ENCODE measurements at regions not wholly inside any gene's neighbourhood (a gene's known extent, or its start where the extent isn't known, plus 50 kb on each side); places are given as distances from the start of the nearest gene placed in this dataset.

GRCh38 chr10:131846240-131847101 is 54.3 kb upstream of the PPP2R2D start:
- peak; percentile 54 for DNase-seq

DNA sequence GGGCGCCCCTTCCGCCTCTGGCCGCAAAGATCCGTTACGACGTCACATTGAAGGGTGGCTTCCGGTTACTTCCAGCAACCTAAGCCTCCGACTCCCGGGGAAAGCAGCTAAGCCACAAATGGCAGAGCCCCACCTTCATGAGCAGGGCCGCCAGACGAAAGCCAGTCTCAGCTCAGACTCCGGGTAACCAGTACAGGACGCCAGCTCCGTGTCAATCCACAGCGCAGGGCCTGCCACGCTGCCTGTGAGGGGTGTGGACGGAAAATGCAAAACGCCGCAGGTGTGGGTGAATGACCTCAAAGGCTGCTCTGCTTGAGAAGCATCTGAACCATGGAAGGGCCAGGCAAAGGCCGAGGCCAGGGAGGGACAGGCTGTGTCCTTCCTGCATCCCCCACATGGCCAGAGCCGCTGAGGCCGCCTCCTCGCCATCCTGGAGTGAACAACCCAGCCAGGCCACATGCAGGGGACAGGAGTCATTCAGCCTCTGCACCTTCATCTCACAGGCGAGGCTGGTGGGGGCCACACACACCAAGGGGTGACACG is 53.5 kb upstream of the PPP2R2D start:
- DNase-seq = no peak

- DNase-seq = no peak
Measured at GRCh38 chr10:131848296-131848695, 52.5 kb upstream of the PPP2R2D start.

DNA sequence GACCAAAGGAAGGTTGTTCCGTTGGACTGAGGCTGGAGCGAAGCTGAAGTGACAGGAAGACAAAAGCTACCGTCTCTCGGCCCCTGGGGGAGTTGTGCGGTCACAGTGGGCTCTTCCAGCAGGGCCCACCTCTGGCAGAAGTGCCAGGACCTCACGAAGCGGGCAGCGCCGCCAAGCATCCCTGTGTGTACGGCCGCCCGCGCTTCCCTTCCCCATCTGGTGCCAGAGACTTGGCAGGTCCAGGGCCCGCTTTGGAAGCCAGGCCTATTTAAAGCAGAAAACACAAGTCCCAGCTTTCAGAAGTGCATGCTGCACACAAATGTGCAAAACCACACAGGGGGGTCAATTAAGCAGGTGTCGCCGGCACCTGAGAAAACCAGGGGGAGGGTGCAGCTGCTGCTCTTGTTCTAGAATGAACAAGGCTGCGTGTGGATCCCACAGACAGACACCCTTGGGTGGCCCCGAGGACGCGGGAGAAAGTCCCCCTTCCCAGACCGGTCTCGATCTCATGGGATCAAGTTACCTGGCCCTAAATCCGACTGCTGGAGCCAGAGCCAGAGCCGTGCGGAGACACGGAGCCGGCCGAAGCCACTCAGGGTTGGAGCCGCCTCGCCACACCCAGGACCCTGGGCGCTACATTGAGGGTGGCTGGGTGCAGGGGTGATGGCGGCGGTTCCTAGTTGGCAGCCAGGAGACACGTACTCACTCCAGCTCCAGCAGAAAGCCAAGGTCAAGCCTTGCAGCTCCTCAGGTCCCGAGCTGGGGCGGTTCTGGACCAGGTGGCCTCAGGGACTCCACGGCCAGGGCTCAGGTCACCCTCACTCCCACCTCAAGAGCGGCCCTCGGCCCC is 51.8 kb upstream of the PPP2R2D start:
- no peak for DNase-seq

- DNase-seq = no peak
Measured at GRCh38 chr10:131849591-131850382, 51.0 kb upstream of the PPP2R2D start.

DNA sequence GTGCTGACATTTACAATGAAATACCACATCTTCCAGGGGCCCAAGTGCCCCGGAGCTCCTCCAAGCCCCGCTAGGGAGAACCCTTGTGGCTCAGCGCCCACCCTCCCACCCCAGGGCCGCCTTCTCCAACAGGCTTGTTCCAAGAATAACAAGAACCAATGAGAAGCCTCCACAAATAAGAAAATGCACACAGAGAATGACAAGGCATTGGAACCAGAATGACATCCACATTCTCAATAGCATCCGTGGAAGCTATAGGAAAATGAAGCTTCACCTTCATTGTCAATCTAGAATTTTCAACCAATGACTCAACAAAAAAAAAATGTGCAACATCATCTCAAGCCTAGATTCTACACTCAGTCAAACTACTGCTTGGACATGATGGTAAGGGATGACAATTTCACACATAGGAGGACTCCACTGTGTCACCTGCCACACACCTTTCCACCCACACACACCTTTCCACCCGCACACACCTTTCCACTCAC is 50.4 kb upstream of the PPP2R2D start:
- no peak for DNase-seq

Data from DMS153 (cell line).